Panc1 (cell line): ENCODE measurements at regions not wholly inside any gene's neighbourhood (a gene's known extent, or its start where the extent isn't known, plus 50 kb on each side); places are given as distances from the start of the nearest gene placed in this dataset.

Experiments
- CTCF ChIP-seq: fragments of 450-650 bp; IDR thresholded peaks from 2 replicates; pipeline ENCODE4 v1.5.1; 2017; ENCODE audit warnings: mild to moderate bottlenecking
- POLR2AphosphoS5 ChIP-seq: IDR thresholded peaks from 2 replicates; pipeline ENCODE4 v1.6.1; 2012; ENCODE audit warnings: mild to moderate bottlenecking, low read depth, low read length, moderate library complexity

DNA sequence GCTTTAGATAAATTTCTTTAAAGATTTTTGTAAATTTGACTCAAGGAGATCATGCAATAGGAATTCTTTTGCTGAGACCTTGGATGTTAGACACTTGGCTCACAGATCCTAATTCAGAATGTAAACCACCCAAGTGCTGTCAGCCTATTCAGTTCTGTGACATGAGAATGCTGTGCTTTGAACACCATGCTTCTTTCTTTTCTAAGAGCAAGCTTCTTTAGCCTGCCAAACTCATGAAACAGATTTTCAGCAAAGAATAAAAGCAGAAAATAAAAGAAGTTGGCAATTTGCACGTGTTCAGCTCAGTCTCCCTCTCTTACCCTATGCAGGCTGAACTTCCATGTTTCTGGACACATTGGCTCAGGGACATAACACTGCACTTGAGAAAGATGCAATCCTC, 845.8 kb downstream of the UQCRFS1 start:
- TF ChIP-seq CTCF, result no peak
- no peak for TF ChIP-seq POLR2AphosphoS5
